ENCODE measurements at regions not wholly inside any gene's neighbourhood (a gene's known extent, or its start where the extent isn't known, plus 50 kb on each side); places are given as distances from the start of the nearest gene placed in this dataset.
"Not testable (repeated sequence)": the region's sequence is repeated elsewhere in the genome, so short reads cannot be mapped to it uniquely, and the experiment has no call there.

DNA sequence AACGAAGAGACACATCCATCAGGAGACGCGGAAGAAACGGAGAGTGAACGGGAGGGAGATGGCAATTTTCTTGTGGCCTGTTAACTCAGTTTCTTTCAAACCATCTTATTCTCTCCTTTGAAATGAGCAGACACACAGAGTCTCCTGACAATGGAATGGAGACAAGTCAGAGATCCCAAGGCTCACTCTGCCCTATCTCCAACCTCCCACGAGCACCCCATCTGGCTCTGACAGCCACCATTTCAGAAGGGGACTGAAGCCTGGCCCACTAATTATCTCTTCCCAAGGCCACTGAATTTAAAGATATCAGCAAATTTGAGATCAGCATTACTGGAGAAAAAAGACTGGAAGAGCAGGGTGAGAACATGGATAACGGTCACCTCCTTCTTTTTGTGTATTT, 215.6 kb downstream of the DHX15 start:
- no peak for DNase-seq (ENCODE audit: low spot score)

DNA sequence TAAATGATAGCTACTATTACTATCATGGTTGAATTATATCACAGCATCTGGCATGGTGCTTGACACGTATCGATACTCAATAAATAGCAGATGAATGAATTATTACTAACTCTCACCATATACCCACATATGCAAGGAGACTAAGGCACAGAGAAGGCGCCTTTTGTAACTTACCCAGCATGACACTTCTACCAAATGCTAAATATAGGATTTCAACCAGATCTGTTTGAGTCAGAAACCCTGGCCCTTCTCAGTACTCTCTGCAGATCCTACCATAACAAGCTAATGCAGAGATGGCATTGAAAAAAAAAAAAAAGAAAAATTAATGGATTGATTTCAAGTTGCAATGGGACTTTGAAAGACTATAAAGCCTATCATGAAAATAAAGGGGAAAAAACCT, 219.5 kb downstream of the DHX15 start:
- no peak for DNase-seq (ENCODE audit: low spot score)

DNA sequence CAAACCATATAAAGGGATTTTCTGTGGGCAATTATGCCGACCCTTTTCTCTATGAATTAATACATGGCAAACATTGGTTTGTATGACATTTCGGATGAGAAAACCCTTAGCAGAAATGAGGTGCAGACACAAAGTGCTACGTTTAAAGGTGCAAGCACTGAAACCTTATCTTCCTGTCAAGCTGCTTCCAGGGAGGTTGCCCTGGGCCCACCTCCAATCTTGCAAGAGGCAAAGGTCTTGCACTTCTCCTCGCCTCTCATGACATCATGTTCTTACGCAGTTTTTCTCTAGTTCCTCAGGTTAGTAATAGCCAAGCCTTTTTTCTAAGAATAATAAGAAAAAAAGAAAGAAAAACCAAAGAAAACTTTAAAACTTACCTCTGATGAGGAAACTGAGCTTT, 220.1 kb downstream of the DHX15 start:
- DNase-seq (ENCODE audit: low spot score), result no peak

DNA sequence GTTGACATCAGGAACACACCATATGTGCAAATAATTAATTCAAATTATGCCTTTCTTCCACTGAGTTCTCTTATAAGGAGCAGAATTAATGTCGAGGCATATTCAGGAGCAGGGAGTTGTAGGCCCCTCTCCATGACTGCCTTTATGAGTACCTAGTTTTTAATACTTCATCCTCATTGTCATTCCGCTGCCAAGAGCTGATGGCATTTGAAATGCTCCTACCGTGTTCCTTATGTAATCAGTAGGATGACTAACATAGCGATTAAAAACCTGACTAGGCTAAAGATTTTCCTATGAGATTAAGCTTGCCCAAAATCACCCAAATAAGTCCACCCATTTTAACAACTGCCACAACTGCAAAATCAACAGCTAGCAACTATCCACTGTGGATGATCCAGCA, 220.6 kb downstream of the DHX15 start:
- DNase-seq (ENCODE audit: low spot score), result no peak

DNA sequence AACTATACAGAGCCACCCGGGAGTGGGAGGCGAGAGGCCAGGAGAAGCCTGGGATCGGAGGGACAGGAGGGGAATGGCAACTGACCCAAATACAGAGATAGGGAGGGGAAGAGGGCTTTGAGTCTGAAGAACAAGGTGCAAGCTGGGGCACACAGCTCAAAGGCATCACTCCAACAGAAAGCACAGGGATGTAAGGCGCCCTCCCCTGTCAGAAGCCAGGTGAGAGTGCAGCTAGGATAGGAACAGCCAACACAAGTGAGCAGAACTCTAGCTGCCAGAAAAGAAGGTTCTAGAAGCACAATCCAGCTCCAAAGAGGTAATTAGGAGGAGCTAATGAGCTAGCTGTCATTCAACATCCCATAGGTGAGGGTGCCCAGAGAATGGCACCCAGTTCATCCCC, 232.2 kb downstream of the DHX15 start:
- no peak for DNase-seq (ENCODE audit: low spot score)

DNA sequence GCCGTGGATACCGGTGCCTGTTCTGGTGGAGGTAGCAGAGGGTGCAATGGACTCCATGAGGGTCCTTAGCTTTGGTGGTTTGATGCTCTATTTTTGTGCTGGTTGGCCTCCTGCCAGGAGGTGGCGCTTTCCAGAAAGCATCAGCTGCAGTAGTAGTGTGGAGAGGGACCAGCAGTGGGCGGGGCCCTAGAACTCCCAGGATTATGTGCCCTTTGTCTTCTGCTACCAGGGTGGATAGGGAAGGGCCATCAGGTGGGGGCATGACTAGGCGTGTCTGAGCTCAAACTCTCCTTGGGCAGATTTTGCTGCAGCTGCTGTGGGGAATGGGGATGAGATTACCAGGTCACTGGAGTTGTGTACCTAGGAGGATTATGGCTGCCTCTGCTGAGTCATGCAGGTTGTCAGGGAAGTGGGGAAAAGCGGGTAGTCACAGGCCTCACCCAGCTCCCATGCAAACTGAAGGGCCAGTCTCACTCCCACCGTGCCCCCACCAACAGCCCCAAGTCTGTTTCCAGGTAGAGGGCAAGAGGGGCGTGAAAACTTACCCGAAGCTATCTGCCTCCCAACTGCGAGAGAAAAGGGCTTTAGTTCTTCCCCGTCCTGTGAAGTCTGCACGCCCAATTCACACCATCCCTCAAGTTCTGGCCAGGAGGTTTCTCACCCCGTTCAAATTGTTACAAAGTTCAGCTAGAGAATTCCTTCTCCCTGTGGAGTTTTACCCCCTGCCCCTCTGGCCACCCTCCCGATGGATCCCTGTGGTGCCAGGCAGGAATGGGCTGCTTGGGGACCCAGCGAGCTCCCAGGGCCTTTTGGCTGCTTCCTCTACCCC, 235.0 kb downstream of the DHX15 start:
- DNase-seq (ENCODE audit: low spot score), result not testable (repeated sequence)

DNA sequence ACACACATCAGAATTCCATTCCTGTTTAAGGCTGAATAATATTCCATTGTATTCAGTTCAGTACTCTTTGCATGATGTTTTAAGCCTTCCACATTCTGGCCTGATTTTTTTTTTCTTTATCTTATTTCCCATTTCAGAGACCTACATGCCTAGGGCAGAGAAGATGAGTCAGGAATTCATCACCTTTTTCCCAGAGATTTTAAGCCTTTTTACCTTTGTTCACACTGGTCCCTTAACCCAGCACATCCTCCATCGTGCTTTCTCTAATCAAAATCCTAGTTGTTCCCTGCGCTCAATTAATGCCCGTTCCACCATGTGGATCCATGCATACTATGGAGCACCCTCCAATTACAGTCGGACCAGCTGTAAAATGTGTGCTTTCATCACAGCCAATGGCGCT, 245.1 kb downstream of the DHX15 start:
- DNase-seq (ENCODE audit: low spot score), result no peak

DNA sequence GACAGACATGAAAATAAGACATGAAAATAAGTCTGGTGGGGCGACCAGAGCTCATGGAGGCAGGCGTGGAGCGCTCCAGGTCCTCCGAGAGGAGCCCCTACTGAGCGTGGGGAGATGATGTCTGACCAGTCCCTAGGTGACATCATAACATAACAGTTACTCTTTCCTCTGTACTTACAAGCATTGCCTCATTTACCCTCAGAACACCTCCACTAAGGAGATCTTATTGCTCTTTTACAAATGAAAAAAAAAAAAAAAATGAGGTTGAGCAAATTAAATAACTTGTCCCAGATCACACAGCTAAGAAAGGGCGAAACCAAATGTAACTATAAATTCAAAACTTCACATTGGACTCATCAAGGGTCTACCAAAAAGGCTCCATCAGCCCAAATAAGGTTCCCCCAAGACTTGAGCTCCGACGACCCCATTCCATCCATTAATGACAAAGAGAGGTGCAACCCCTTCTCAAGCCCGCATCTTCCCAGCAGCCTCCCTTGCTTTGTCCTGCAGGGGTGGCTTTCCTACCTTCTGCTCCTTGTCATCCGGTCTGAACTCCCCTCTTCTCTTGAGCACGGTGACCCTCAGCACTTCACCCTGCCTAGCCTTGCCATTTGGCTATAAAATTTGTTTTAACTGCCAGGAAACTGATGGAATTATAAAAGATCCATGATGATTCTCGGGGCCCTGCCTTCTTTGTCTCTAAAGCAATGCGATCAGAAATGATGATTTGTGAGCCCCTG, 246.7 kb downstream of the DHX15 start:
- no peak for DNase-seq (ENCODE audit: low spot score)

DNA sequence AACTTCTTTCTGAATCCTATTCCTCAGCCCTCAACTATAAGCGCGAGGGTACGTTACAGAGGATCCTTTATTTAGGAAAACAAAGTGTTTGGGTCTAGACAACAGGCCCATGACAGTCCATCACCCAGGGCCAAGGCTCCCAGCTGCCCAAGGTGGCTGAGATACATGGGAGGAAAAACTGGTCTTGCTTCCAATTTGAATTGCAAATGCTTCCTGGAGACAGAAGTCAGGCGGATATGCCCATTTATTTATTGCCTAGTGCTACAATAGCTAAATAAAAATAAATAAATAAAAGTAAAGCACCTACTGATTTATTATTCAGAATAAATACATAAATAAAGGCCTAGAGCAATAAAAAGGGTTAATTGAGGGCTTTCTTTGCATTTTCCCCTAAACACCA, 248.7 kb downstream of the DHX15 start:
- no peak for DNase-seq (ENCODE audit: low spot score)

DNA sequence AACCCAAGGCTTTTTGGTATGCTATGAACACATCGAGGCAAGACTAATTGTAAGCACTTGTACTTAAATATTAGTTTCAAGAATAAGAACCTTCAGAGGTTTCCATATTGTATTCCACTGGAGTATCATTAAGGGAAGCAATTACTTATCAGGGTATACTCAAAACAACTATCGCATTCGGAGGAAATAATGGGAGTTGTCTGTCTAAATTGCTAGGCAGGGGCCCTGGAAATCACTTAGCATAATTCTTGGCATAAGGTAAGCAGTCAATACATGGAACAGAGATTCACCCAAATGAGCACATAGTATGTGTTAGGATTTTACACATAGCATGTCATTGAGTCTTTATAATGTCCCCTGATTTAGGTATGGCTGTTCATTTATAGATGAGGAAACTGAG, 249.4 kb downstream of the DHX15 start:
- no peak for DNase-seq (ENCODE audit: low spot score)

DNA sequence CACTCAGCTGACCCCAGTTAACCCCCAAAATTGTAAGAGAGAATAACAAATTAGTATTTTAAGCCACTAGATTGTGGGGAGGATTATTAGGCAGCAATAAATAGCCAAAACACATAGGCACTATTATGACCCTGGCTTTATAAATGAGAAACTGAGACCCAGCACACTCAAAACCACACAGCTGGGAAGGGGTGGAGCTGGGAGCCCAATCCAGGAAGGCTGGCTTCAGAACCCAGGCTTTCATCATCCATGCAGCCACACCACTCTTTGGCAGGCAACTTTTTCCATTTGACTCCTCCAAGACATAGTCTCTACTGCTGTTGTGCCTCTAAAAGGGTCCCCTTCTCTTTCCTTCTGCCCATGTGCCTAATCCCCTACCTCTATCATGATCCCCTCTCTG, 253.8 kb downstream of the DHX15 start:
- DNase-seq (ENCODE audit: low spot score), result no peak

DNA sequence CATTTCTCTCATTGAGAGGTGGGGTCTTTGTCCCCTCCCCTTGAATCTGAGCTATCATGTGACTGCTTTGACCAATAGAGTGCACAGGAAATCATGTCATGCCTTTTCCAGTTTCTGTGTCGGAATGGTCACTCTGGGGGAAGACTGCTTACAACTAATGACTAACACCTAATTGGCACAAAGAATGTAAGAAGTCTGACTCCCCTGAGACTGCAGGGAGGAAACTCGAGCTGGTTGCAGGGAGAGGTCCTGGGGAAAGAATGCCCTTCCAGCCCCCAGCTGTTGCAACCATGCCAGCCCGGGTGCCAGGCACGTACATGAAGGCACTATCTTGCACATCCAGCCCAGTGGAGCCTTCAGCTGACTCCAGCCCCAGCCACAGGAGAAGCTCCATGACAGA, 254.2 kb downstream of the DHX15 start:
- no peak for DNase-seq (ENCODE audit: low spot score)

DNA sequence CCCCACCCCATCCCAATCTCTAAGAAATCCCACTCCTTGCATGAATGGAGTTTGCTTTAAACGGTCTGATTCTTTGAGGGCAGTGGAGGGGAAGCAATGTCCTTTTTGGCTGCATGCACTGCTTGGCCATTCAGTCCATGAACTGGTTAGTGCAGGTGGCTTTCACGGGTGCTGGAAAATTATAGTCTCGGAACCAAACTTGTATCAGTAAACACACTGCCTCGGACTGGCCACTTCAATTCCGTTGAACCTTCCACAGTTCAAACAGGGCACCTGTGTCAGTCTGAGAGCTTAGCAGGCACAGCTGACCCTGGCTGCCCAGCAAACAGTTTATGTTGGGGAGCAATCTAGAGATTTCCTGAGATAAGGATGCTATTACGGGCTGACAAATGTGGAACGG, 255.6 kb downstream of the DHX15 start:
- DNase-seq (ENCODE audit: low spot score), result no peak

DNA sequence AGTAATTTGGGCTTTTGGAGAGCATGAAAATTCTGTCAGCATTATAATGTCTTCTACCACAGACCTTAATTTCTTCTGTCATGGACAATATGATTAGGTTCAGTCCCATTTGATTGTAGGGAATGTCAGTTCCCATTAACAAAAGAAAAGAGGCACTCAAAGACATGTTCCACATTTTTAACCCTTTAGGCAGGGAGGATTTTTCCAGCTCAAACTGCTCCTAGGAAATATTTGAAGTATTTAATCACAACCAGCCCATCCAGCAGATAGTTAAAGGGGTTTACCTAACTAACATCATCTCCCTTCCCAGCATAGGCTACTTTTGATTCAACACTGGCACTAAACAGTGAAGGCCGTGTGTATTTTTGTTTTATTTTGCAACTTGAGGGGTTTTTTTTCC, 256.0 kb downstream of the DHX15 start:
- DNase-seq (ENCODE audit: low spot score), result no peak

DNA sequence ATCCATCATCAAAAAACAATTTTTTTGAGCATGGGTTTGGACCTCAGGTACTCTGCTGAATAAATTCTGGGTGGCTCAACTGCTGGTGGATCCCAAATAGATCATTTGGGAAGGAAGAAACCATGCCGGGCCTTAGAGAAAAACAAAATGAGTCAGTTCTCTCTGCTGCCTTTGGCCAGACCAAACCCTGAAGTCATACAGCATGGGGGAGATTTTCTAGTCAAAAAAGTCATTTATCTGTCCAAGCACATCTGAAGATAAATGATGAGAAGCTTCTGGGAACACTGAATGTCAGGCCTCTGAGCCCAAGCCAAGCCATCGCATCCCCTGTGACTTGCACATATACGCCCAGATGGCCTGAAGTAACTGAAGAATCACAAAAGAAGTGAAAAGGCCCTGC, 261.4 kb downstream of the DHX15 start:
- DNase-seq (ENCODE audit: low spot score), result no peak

DNA sequence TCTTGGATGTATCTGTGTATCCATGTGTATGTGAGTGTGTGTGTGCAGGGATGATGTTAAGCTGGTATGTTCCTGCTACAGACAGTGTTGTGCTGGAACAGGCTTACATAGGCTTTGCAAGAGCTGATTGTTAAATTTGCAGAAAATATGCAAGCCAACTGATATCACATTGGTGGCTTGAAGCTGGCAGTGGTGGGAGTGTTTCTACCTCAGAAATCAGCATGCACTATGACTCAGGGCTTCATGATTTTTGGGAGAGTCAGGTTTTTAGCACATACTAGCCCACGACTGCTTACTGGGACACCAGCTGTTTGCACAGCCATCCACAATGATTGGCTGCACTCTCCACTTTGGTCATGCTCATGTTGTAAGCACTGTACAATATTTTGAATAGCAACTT, 261.8 kb downstream of the DHX15 start:
- no peak for DNase-seq (ENCODE audit: low spot score)

DNA sequence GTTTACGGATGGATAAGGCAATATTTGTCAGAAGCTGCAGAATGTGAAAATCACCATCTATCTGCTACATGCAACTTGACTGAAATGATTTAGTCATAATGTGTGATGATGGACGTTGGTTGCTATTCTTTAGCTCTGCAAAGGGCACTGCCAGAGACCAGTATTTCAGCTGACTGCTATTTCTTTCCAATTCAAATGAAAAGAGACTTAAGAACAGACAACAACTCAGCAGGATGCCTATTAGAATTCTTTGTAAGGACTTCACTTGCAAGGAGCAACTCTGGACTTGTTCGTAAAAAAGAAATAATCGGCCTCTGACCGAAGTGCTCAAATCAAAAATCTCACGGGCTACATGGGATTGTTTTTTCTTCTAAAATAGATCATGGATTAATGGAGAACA, 262.7 kb downstream of the DHX15 start:
- DNase-seq (ENCODE audit: low spot score), result no peak

DNA sequence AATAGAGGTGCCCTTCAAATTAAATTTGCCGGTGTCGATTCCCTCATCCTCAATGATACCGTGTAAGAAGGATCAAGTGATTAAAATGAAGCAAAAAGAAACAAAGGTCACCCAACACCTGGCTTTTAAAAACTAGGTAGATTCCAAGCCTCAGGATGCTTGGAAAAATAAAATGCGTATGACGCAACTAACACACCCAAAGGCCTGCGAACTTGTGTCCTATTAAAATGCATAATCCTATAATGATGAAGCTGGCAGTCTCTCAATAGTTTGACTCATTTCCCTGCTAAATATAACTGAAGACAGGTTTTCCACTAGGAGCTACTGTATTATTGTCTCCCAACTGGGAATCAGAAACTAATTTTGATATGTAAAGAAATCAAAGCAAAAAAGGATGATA, 263.2 kb downstream of the DHX15 start:
- DNase-seq (ENCODE audit: low spot score), result no peak

DNA sequence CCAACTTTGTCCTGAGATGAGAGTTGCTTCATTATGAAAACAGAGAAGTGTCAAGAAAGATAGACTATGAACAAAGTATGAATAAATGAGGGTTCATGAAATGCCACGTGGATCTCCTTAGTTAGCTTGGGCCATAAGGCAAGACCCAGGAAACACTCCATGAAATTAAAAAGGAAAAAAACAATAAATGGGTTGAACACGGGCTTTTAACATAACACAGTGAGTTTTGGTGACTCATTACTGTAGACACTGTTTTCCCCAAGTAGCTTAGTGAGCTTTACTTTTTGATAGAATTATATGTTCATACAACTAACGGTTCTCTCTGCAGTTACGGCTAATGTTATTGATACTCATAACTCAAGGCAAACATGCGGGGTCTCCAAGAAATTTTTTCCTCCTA, 265.0 kb downstream of the DHX15 start:
- DNase-seq (ENCODE audit: low spot score), result no peak

DNA sequence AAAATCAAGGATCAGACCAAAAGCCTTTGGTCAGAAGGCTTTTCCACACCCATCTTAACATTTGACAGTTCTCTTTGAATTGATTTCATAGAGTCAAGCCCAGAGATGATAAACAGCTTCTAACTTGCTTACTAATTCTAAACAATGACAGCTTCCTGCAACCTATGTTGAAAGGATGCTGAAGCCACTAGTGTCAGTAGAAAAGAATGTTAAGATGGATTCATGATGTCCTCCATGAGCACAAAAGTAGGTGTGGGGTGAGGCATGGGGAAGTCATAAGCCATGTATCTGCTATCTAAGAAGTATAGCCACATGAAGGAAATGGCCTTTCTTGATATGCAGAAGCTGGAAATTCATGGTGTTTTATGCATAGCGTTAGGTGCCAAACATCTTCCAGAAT, 269.3 kb downstream of the DHX15 start:
- no peak for DNase-seq (ENCODE audit: low spot score)

DNA sequence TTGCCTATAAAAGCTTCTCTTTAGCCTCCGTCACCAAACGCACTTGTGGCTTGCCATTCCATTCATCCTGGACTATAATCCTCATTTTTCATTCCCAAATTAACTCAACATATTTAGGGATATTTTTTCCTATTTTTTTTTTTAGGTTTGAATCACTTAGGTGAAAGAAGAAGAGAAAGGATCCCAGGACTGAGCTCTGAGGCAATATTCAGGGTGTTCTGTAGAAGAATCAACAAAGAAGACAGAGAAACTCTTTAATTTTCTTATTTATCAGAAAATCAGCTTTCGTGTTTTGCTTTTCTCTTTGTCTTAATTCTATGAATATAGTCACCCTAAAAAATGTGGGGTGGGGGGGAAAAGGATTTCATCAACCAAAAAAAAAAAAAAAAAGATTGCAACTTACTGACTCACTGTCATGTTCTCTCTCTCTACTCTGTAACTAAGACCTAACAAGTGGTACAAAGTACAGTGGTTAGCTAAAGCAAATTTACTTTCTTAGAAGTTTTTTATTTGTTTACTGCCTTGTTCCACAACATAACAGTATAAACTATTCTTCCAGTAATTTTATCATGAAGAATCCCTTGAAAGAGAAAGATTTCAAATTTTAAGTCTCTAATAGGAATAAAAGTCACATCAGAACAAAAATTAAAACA, 272.0 kb downstream of the DHX15 start:
- no peak for DNase-seq (ENCODE audit: low spot score)

DNA sequence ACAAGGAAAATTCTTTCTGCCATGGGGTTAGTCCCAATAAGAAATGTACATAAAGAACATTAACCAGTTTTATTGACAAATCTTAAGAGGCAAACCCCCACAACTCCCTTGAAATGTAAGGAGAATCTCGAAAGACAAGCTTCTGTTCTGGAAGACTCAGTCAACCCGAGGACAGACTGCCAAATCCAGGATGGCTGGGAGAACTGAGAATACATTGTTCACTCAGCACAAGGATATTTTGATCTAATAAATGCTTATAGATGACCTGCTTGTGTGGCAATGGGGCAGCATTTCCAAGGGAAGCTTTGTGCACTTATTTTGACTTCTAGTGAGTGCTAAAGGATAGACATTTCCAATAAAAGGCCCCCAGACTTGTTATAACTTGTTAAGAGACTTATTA, 280.4 kb downstream of the DHX15 start:
- no peak for DNase-seq (ENCODE audit: low spot score)

DNA sequence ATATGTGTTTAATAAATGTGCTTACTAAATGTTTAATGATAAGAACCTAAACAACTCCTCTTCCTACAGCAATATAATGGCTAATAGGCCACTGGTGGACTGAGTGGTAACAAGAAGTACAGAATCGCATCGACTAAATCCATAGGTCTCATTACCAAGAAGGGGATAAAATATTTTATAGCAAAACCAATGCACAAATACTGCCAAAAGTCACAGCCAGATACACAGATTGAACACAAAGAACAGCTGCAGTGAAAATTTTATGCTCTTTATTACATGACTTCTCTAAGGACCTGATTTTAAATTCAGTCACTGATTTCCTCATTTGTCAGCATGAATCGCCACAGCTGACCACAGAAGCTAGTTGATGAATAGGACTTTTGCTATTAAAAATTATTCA, 285.4 kb downstream of the DHX15 start:
- DNase-seq (ENCODE audit: low spot score), result no peak
